Astrocyte (in vitro differentiated cells and primary cell): ENCODE measurements at regions not wholly inside any gene's neighbourhood (a gene's known extent, or its start where the extent isn't known, plus 50 kb on each side); places are given as distances from the start of the nearest gene placed in this dataset.

Experiments used
- DNase-seq: peaks from one replicate; pipeline ENCODE4 v3.0.0-alpha.2; 2010; ENCODE audit warnings: low read depth
- FAIRE-seq: peaks from 2 replicates; lab custom pipeline; 2011; peaks lifted over from hg19 to GRCh38; lab: Jason Lieb, UNC
- H2AFZ ChIP-seq: 2 replicates; pipeline ENCODE4 v1.6.0; 2012; ENCODE audit warnings: low read depth, low read length, inconsistent platforms
- H3K27ac ChIP-seq: 2 replicates; pipeline ENCODE4 v1.5.1; 2011; ENCODE audit warnings: low read depth, low read length, inconsistent platforms
- H3K27me3 ChIP-seq: 2 replicates; pipeline ENCODE4 v1.6.0; 2011; ENCODE audit warnings: low read length, inconsistent platforms; ENCODE audit not compliant: insufficient read depth
- H3K36me3 ChIP-seq: 2 replicates; pipeline ENCODE4 v1.5.1; 2011; ENCODE audit warnings: low read length, inconsistent platforms; ENCODE audit not compliant: insufficient read depth
- H3K4me1 ChIP-seq: 2 replicates; pipeline ENCODE4 v1.5.1; 2011; ENCODE audit warnings: low read length, inconsistent platforms; ENCODE audit not compliant: insufficient read depth
- H3K4me2 ChIP-seq: 2 replicates; pipeline ENCODE4 v1.6.0; 2012; ENCODE audit warnings: low read length, inconsistent platforms
- H3K4me3 ChIP-seq: 2 replicates; pipeline ENCODE4 v1.5.1; 2011; ENCODE audit warnings: low read depth, mild to moderate bottlenecking, low read length, inconsistent platforms; ENCODE audit not compliant: insufficient read depth
- H3K79me2 ChIP-seq: 2 replicates; pipeline ENCODE4 v1.6.0; 2012; ENCODE audit warnings: mild to moderate bottlenecking, low read length, inconsistent platforms; ENCODE audit not compliant: insufficient read depth
- H3K9ac ChIP-seq: 2 replicates; pipeline ENCODE4 v1.6.0; 2012; ENCODE audit warnings: mild to moderate bottlenecking, low read length, inconsistent platforms
- H3K9me3 ChIP-seq: 2 replicates; pipeline ENCODE4 v1.5.1; 2012; ENCODE audit warnings: low read depth, mild to moderate bottlenecking, low read length, inconsistent platforms; ENCODE audit not compliant: insufficient read depth
- H4K20me1 ChIP-seq: 2 replicates; pipeline ENCODE4 v1.6.0; 2012; ENCODE audit warnings: low read length, inconsistent platforms; ENCODE audit not compliant: insufficient read depth
- H3K27ac Mint-ChIP-seq: one replicate; pipeline ENCODE4 v1.8.0; 2021; ENCODE audit warnings: mild to moderate bottlenecking, mixed read lengths; ENCODE audit not compliant: unreplicated experiment
- H3K27me3 Mint-ChIP-seq: one replicate; pipeline ENCODE4 v1.8.0; 2021; ENCODE audit warnings: low read depth, mixed read lengths; ENCODE audit not compliant: unreplicated experiment
- H3K36me3 Mint-ChIP-seq: one replicate; pipeline ENCODE4 v1.8.0; 2021; ENCODE audit warnings: low read depth, mixed read lengths; ENCODE audit not compliant: unreplicated experiment
- H3K4me1 Mint-ChIP-seq: one replicate; pipeline ENCODE4 v1.8.0; 2021; ENCODE audit warnings: low read depth, mixed read lengths; ENCODE audit not compliant: unreplicated experiment
- H3K4me3 Mint-ChIP-seq: one replicate; pipeline ENCODE4 v1.8.0; 2021; ENCODE audit warnings: mild to moderate bottlenecking, moderate library complexity, mixed read lengths; ENCODE audit not compliant: unreplicated experiment
- H3K9me3 Mint-ChIP-seq: one replicate; pipeline ENCODE4 v1.8.0; 2021; ENCODE audit warnings: mild to moderate bottlenecking, mixed read lengths; ENCODE audit not compliant: unreplicated experiment
- CTCF ChIP-seq: IDR thresholded peaks from 2 replicates; pipeline ENCODE4 v1.5.1; 2011; ENCODE audit warnings: low read depth, mild to moderate bottlenecking, inconsistent platforms, low read length, moderate library complexity; ENCODE audit not compliant: insufficient read depth
- EZH2 ChIP-seq: IDR thresholded peaks from 2 replicates; pipeline ENCODE4 v1.6.1; 2012; ENCODE audit warnings: mild to moderate bottlenecking, low read length, inconsistent platforms; ENCODE audit not compliant: insufficient read depth

- no peak for FAIRE-seq
- no peaks in the 10 kb centered on the region for H3K4me1 ChIP-seq
- DNase-seq = no peak
- Mint-ChIP-seq H3K9me3 (no peaks in the 10 kb centered on the region), H3K27me3 (peaks cover 53% of the 10 kb centered on the region), H3K27ac (no peak overlapping the region), H3K4me1 (no peaks in the 10 kb centered on the region), H3K4me3 (no peak overlapping the region), H3K36me3 (no peaks in the 10 kb centered on the region)
- no peak overlapping the region for H2AFZ ChIP-seq
- no peaks in the 10 kb centered on the region for H3K79me2 ChIP-seq
- no peak overlapping the region for H3K4me3 ChIP-seq
- H3K27me3 ChIP-seq = peaks cover 25% of the 10 kb centered on the region
- no peaks in the 10 kb centered on the region for H4K20me1 ChIP-seq
- no peaks in the 10 kb centered on the region for H3K9me3 ChIP-seq
- no peak overlapping the region for H3K9ac ChIP-seq
- TF ChIP-seq EZH2 (no peak), CTCF (no peak)
- no peak overlapping the region for H3K27ac ChIP-seq
- H3K36me3 ChIP-seq = no peaks in the 10 kb centered on the region
- no peak overlapping the region for H3K4me2 ChIP-seq
These were observed 108.4 kb upstream of the LINGO1 start for GRCh38 chr15:77741106-77741505.

DNA sequence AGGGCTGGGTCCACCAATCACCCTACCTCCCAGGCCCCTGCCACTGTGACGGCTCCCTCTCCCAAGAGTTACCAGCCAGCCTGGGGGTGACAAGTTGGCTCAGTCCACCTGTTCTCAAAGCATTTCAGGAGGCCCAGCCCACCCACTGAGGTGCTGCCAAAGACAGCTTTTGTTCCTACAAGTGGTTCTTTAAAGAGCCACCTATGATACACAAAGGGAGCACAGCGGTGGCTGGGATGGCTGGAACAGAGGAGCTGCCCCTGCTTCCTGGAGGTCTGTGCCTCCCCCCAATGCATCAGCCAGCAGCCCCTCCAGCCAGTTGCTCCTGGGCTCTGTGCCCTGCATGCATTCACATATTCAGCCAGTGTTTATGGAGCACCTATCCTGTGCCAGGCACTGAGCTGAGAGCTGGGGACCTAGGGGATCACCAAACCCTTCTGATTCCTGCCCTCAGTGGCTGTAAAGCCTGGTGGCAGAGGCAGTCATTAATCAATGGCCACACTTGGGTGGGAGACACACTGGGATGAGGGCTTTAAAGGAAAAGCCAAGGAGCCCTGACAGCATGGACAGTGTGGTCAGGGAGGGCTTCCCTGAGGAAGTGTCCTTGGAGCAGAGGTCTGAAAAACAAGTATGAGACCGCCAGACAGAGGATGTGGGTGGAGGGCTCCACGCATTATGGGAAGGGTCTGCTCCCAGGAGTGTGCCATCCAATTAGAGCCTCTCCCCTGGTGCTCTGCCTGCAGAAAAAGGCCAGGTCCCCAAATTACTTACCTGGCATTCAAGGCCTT lies 107.1 kb upstream of the LINGO1 start:
- no peaks in the 10 kb centered on the region for H3K79me2 ChIP-seq
- no peak overlapping the region for H3K9ac ChIP-seq
- Mint-ChIP-seq H3K27ac (no peak overlapping the region), H3K36me3 (no peaks in the 10 kb centered on the region), H3K4me3 (no peak overlapping the region), H3K27me3 (peaks cover 56% of the 10 kb centered on the region), H3K4me1 (no peaks in the 10 kb centered on the region), H3K9me3 (no peaks in the 10 kb centered on the region)
- DNase-seq (no peak), FAIRE-seq (no peak)
- no peaks in the 10 kb centered on the region for H4K20me1 ChIP-seq
- peaks cover 28% of the 10 kb centered on the region for H3K27me3 ChIP-seq
- H3K27ac ChIP-seq = no peak overlapping the region
- H3K4me3 ChIP-seq = no peak overlapping the region
- H2AFZ ChIP-seq = no peak overlapping the region
- no peak overlapping the region for H3K4me2 ChIP-seq
- no peaks in the 10 kb centered on the region for H3K4me1 ChIP-seq
- no peak for TF ChIP-seq EZH2
- no peak for TF ChIP-seq CTCF
- H3K9me3 ChIP-seq = no peaks in the 10 kb centered on the region
- H3K36me3 ChIP-seq = no peaks in the 10 kb centered on the region
